ENCODE measurements at regions not wholly inside any gene's neighbourhood (a gene's known extent, or its start where the extent isn't known, plus 50 kb on each side); places are given as distances from the start of the nearest gene placed in this dataset.

DNA sequence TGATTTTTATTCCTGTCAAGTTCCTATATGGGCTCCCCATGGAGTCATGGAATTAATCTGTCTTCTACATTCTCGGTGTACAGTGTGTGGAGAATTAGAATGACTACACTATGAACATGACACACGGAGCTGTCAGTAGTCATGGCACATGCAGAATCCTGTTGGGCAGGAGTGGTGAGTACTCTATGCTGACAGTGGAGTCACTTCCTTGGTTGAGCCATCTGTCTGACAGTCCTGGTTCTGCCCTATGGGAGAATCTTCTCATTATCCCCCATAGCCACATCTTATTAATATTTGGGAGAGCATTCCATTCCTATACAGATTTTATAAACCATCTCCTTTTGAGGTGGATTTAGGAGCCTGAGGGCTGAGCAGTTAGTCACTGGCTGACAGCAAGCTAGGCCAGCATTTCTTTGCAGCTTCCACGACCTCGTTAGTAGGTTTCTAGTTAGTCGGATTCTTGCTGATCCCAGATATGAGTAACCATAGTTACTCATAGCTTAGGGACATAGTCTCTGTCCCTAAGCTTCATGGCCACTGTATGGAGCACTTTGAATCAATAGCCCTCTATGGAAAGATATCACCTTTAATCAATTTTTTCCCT, 90.6 kb downstream of the MDH1 start:
- DNase-seq (ENCODE audit: low spot score) = no peak
- Histone ChIP-seq H3K9me3 (no peaks in the 10 kb centered on the region), H3K36me3 (no peaks in the 10 kb centered on the region), H3K27me3 (no peaks in the 10 kb centered on the region), H3K4me3 (no peak overlapping the region), H3K4me1 (no peaks in the 10 kb centered on the region), H3K27ac (no peak overlapping the region)
- TF ChIP-seq, protein P1, sequence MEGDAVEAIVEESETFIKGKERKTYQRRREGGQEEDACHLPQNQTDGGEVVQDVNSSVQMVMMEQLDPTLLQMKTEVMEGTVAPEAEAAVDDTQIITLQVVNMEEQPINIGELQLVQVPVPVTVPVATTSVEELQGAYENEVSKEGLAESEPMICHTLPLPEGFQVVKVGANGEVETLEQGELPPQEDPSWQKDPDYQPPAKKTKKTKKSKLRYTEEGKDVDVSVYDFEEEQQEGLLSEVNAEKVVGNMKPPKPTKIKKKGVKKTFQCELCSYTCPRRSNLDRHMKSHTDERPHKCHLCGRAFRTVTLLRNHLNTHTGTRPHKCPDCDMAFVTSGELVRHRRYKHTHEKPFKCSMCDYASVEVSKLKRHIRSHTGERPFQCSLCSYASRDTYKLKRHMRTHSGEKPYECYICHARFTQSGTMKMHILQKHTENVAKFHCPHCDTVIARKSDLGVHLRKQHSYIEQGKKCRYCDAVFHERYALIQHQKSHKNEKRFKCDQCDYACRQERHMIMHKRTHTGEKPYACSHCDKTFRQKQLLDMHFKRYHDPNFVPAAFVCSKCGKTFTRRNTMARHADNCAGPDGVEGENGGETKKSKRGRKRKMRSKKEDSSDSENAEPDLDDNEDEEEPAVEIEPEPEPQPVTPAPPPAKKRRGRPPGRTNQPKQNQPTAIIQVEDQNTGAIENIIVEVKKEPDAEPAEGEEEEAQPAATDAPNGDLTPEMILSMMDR (IDR thresholded peaks at IDR 0.05) = no peak

DNA sequence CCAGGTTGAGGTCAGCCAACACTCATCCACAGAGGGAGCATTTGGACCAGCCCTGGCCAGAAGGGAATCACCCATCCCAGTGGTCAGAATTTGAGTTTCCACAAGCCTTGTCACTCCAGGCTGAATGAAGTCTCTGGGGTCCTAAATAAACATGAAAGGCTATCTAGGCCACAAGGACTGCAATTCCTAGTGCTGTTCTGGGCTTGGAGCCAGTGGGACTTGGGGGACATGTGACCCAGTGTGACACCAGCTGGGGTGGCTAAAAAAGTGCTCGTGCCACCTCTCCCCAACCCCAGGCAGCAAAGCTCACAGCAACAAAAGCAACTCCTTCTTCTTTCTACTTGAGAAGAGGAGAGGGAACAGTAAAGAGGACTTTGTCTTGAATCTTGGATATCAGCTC, 91.7 kb downstream of the MDH1 start:
- DNase-seq (ENCODE audit: low spot score) = no peak
- TF ChIP-seq, protein P1 (IDR thresholded peaks at IDR 0.05) = no peak
- H3K27me3 ChIP-seq = no peaks in the 10 kb centered on the region
- H3K4me1 ChIP-seq = no peaks in the 10 kb centered on the region
- no peak overlapping the region for H3K4me3 ChIP-seq
- H3K9me3 ChIP-seq = no peaks in the 10 kb centered on the region
- H3K36me3 ChIP-seq = no peaks in the 10 kb centered on the region
- no peak overlapping the region for H3K27ac ChIP-seq

DNA sequence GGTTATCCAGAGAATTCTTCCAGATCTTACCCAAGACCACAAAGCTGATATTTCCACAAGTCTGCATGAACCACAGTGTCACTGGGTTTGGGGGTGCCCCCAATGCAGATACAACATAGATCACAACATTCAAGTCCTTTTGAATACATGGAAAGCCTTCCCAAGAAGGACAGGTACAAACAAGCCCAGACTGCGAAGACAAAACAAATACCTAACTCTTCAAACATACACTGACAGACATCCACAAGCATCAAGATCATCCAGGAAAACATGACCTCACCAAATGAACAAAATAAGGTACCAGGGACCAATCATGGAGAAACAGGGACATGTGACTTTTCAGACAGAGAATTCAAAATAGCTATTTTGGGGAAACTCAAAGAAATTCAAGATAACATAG, 93.1 kb downstream of the MDH1 start:
- Histone ChIP-seq H3K9me3 (no peaks in the 10 kb centered on the region), H3K4me3 (no peak overlapping the region)
- TF ChIP-seq, protein P1 (IDR thresholded peaks at IDR 0.05) = no peak

DNA sequence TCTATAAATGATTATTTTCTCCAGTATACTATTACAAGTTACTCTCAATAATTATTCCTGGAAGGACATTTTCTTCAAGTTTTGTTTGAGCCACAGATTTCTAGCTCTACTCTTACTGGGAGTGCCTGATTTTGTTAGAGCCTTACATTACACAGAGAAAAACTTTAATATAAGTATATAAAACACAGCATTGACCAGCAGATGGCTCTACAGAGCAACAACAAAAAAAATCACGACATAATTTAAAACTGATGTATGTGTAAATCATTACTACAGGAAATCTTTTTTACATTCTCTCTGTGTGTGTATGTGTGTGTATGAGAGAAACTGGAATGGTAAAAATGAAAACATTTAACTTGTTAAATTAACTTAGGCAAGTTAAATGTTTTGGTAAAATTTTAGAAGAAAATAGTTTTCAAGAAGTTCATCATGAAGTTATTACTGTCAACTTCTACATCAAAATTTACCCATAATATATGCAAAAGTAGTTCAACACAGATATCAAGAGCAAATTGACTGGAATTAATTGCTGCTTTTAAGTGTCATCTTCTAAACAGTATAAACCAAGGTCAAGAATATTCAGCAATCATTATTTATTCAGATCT, 103.3 kb downstream of the MDH1 start:
- Histone ChIP-seq H3K9me3 (no peaks in the 10 kb centered on the region), H3K27ac (no peak overlapping the region), H3K4me1 (no peaks in the 10 kb centered on the region), H3K36me3 (no peaks in the 10 kb centered on the region), H3K27me3 (no peaks in the 10 kb centered on the region), H3K4me3 (no peak overlapping the region)
- TF ChIP-seq, protein P1 (IDR thresholded peaks at IDR 0.05) = peak; percentile 58 to 67
- no peak for DNase-seq (ENCODE audit: low spot score)

More for the DNA sequence above, 93.1 kb downstream of the MDH1 start:
- no peak for DNase-seq (ENCODE audit: low spot score)
- H3K4me1 ChIP-seq = no peaks in the 10 kb centered on the region
- no peaks in the 10 kb centered on the region for H3K27me3 ChIP-seq
- H3K27ac ChIP-seq = no peak overlapping the region
- H3K36me3 ChIP-seq = no peaks in the 10 kb centered on the region

DNA sequence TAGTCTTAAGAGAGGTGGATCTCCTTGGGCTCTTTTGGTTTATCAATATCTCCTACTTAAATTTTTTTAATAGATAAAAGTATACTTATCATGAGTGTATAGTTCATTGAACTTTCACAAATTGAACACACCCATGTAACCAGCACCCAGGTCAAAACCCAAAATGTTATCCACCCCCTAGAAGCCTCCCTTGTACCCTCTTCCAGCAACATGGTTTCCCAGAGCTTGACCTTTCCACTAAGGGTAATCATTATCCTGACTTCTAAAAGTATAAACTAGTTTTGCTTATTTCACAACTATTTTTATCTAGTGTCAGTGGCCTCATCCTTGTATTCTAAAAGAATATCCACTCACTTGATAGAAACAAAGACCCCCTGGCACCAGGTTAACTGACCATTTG, 106.8 kb downstream of the MDH1 start:
- Histone ChIP-seq H3K4me1 (peaks cover 0 to 8% of the 10 kb centered on the region in 2 donors), H3K27ac (no peak overlapping the region), H3K36me3 (no peaks in the 10 kb centered on the region), H3K9me3 (no peaks in the 10 kb centered on the region), H3K27me3 (no peaks in the 10 kb centered on the region), H3K4me3 (no peak overlapping the region)
- no peak for DNase-seq (ENCODE audit: low spot score)
- TF ChIP-seq, protein P1 (IDR thresholded peaks at IDR 0.05) = no peak

DNA sequence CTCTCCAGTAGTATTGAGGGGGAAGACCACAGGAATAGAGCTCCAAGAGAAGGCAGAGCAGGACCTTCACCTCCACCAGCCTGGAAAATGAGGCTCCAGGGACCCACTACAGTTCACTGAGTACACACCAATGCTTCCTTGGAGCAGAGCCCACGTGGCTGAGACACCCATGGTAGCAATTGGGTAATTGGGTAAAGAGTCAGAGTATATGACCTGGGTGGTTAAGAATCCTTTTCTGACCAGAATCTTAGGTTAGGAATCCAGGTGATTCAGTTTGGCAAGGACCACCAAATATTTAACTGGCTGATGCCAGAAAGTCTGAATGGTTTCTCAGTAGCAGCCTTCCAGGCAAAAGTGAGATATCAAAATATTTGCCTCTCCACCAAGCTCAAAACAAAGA, 107.7 kb downstream of the MDH1 start:
- Histone ChIP-seq H3K27me3 (no peaks in the 10 kb centered on the region), H3K27ac (no peak overlapping the region), H3K9me3 (no peaks in the 10 kb centered on the region), H3K36me3 (no peaks in the 10 kb centered on the region), H3K4me1 (peaks cover 0 to 8% of the 10 kb centered on the region in 2 donors), H3K4me3 (no peak overlapping the region)
- DNase-seq (ENCODE audit: low spot score) = no peak
- TF ChIP-seq, protein P1 (IDR thresholded peaks at IDR 0.05) = no peak
